ENCODE measurements at regions not wholly inside any gene's neighbourhood (a gene's known extent, or its start where the extent isn't known, plus 50 kb on each side); places are given as distances from the start of the nearest gene placed in this dataset.

- TF ChIP-seq CTCF (IDR thresholded peaks at IDR 0.05; ENCODE audit: poor library complexity) (no peak), EZH2phosphoT487 (IDR thresholded peaks at IDR 0.05; ENCODE audit: low read depth, severe bottlenecking, unreplicated experiment) (no peak), EZH2 (IDR thresholded peaks at IDR 0.05; ENCODE audit: borderline replicate concordance) (no peak)
Observed at GRCh38 chr5:10836986-10837385, 76.0 kb upstream of the DAP start.

GRCh38 chr5:10834695-10835094 lies 73.7 kb upstream of the DAP start:
- Histone ChIP-seq H2AFZ (no peak overlapping the region), H3K36me3 (replicated peaks; ENCODE audit: insufficient read depth, low read depth) (no peaks in the 10 kb centered on the region), H3K4me3 (no peak overlapping the region), H3K4me2 (no peak overlapping the region), H3K4me1 (ENCODE audit: insufficient read depth) (peaks cover 3% of the 10 kb centered on the region), H3K9me2 (replicated peaks; ENCODE audit: insufficient read depth) (no peaks in the 10 kb centered on the region), H3K27me3 (no peaks in the 10 kb centered on the region), H3K27ac (no peak overlapping the region), H3K79me2 (no peaks in the 10 kb centered on the region), H3K9me3 (ENCODE audit: low read depth) (no peaks in the 10 kb centered on the region), H4K20me1 (ENCODE audit: insufficient read depth, poor library complexity, severe bottlenecking) (no peaks in the 10 kb centered on the region)
- 100% methylated on average over 1 of the region's 1 CpG for WGBS (ENCODE audit: low lambda C conversion rate, missing lambda C conversion rate)
- DNase-seq (ENCODE audit: low spot score) = no peak
- TF ChIP-seq EZH2 (IDR thresholded peaks at IDR 0.05; ENCODE audit: borderline replicate concordance) = no peak
- TF ChIP-seq CTCF (IDR thresholded peaks at IDR 0.05; ENCODE audit: poor library complexity) = no peak

More at GRCh38 chr5:10836986-10837385, 76.0 kb upstream of the DAP start:
- H3K9me3 ChIP-seq (ENCODE audit: low read depth) = no peaks in the 10 kb centered on the region
- H3K27me3 ChIP-seq = no peaks in the 10 kb centered on the region
- no peak overlapping the region for H3K4me3 ChIP-seq
- H3K79me2 ChIP-seq = no peaks in the 10 kb centered on the region
- H3K36me3 ChIP-seq (replicated peaks; ENCODE audit: insufficient read depth, low read depth) = no peaks in the 10 kb centered on the region
- no peak overlapping the region for H3K4me2 ChIP-seq
- no peak overlapping the region for H3K27ac ChIP-seq
- DNase-seq (ENCODE audit: low spot score) = no peak
- no peak overlapping the region for H2AFZ ChIP-seq
- no peaks in the 10 kb centered on the region for H3K9me2 ChIP-seq (replicated peaks; ENCODE audit: insufficient read depth)
- no peaks in the 10 kb centered on the region for H4K20me1 ChIP-seq (ENCODE audit: insufficient read depth, poor library complexity, severe bottlenecking)
- no peaks in the 10 kb centered on the region for H3K4me1 ChIP-seq (ENCODE audit: insufficient read depth)
- 89% methylated on average over 2 of the region's 2 CpGs for WGBS (ENCODE audit: low lambda C conversion rate, missing lambda C conversion rate)

- Histone ChIP-seq H3K79me2 (no peaks in the 10 kb centered on the region), H3K36me3 (replicated peaks; ENCODE audit: insufficient read depth, low read depth) (no peaks in the 10 kb centered on the region), H3K9me3 (ENCODE audit: low read depth) (no peaks in the 10 kb centered on the region), H3K27me3 (no peaks in the 10 kb centered on the region), H4K20me1 (ENCODE audit: insufficient read depth, poor library complexity, severe bottlenecking) (no peaks in the 10 kb centered on the region), H2AFZ (no peak overlapping the region), H3K4me2 (no peak overlapping the region), H3K27ac (no peak overlapping the region), H3K4me3 (no peak overlapping the region), H3K4me1 (ENCODE audit: insufficient read depth) (peaks cover 3% of the 10 kb centered on the region), H3K9me2 (replicated peaks; ENCODE audit: insufficient read depth) (no peaks in the 10 kb centered on the region)
- TF ChIP-seq EZH2 (IDR thresholded peaks at IDR 0.05; ENCODE audit: borderline replicate concordance) (no peak), CTCF (IDR thresholded peaks at IDR 0.05; ENCODE audit: poor library complexity) (no peak), EZH2phosphoT487 (IDR thresholded peaks at IDR 0.05; ENCODE audit: low read depth, severe bottlenecking, unreplicated experiment) (no peak)
- peak; percentile 39 for DNase-seq (ENCODE audit: low spot score)
- WGBS (ENCODE audit: low lambda C conversion rate, missing lambda C conversion rate) = 26% methylated on average over 5 of the region's 5 CpGs
Observed at GRCh38 chr5:10832987-10833386, 72.0 kb upstream of the DAP start.

- peaks cover 3% of the 10 kb centered on the region for H3K4me1 ChIP-seq (ENCODE audit: insufficient read depth)
- H3K9me2 ChIP-seq (replicated peaks; ENCODE audit: insufficient read depth) = no peaks in the 10 kb centered on the region
- H3K9me3 ChIP-seq (ENCODE audit: low read depth) = no peaks in the 10 kb centered on the region
- H3K4me2 ChIP-seq = no peak overlapping the region
- H3K4me3 ChIP-seq = no peak overlapping the region
- WGBS (ENCODE audit: low lambda C conversion rate, missing lambda C conversion rate) = 97% methylated on average over 1 of the region's 1 CpG
- H3K27me3 ChIP-seq = no peaks in the 10 kb centered on the region
- H3K79me2 ChIP-seq = no peaks in the 10 kb centered on the region
- H3K27ac ChIP-seq = no peak overlapping the region
- H4K20me1 ChIP-seq (ENCODE audit: insufficient read depth, poor library complexity, severe bottlenecking) = no peaks in the 10 kb centered on the region
- H2AFZ ChIP-seq = no peak overlapping the region
- no peaks in the 10 kb centered on the region for H3K36me3 ChIP-seq (replicated peaks; ENCODE audit: insufficient read depth, low read depth)
- TF ChIP-seq CTCF (IDR thresholded peaks at IDR 0.05; ENCODE audit: poor library complexity) (no peak), EZH2phosphoT487 (IDR thresholded peaks at IDR 0.05; ENCODE audit: low read depth, severe bottlenecking, unreplicated experiment) (no peak), EZH2 (IDR thresholded peaks at IDR 0.05; ENCODE audit: borderline replicate concordance) (no peak)
- no peak for DNase-seq (ENCODE audit: low spot score)
Observed at GRCh38 chr5:10832421-10832820, 71.4 kb upstream of the DAP start.

Measured in hepatocyte (in vitro differentiated cells).